ENCODE measurements at regions not wholly inside any gene's neighbourhood (a gene's known extent, or its start where the extent isn't known, plus 50 kb on each side); places are given as distances from the start of the nearest gene placed in this dataset.
A peak's percentile ranks its signal among the peaks of the same experiment; 100 is the strongest.
"Not testable (repeated sequence)": the region's sequence is repeated elsewhere in the genome, so short reads cannot be mapped to it uniquely, and the experiment has no call there.

GRCh38 chr13:104592545-104593250 lies 1526.5 kb upstream of the SLC10A2 start:
- no peak for DNase-seq

- no peak for DNase-seq
Measured at GRCh38 chr13:104592127-104592526, 1525.9 kb upstream of the SLC10A2 start.

- DNase-seq = no peak
Measured at GRCh38 chr13:104586051-104586746, 1520.0 kb upstream of the SLC10A2 start.

- DNase-seq = no peak
Measured at GRCh38 chr13:104584481-104584880, 1518.3 kb upstream of the SLC10A2 start.

GRCh38 chr13:104580931-104581330 lies 1514.7 kb upstream of the SLC10A2 start:
- DNase-seq = no peak

- DNase-seq = no peak
Measured at GRCh38 chr13:104577071-104577815, 1511.0 kb upstream of the SLC10A2 start.

GRCh38 chr13:104571893-104572229 lies 1505.6 kb upstream of the SLC10A2 start:
- DNase-seq = no peak

GRCh38 chr13:104571161-104571892 lies 1505.1 kb upstream of the SLC10A2 start:
- peak in 46 of 51 donors; percentile 2 to 88 (median 53) for DNase-seq

- no peak for DNase-seq
Measured at GRCh38 chr13:104567114-104567513, 1500.9 kb upstream of the SLC10A2 start.

GRCh38 chr13:104565888-104566287 lies 1499.7 kb upstream of the SLC10A2 start:
- no peak for DNase-seq

- no peak for DNase-seq
Measured at GRCh38 chr13:104553896-104554295, 1487.7 kb upstream of the SLC10A2 start.

- no peak for DNase-seq
Measured at GRCh38 chr13:104553186-104553585, 1487.0 kb upstream of the SLC10A2 start.

GRCh38 chr13:104534847-104535246 lies 1468.6 kb upstream of the SLC10A2 start:
- DNase-seq = no peak

GRCh38 chr13:104532132-104532531 lies 1465.9 kb upstream of the SLC10A2 start:
- DNase-seq = no peak

GRCh38 chr13:104530741-104531140 lies 1464.5 kb upstream of the SLC10A2 start:
- no peak for DNase-seq

- no peak for DNase-seq
Measured at GRCh38 chr13:104526561-104526960, 1460.3 kb upstream of the SLC10A2 start.

GRCh38 chr13:104525467-104525866 lies 1459.2 kb upstream of the SLC10A2 start:
- no peak for DNase-seq

GRCh38 chr13:104522235-104523072 lies 1456.2 kb upstream of the SLC10A2 start:
- peak in 1 of 51 donors; percentile 1 for DNase-seq

GRCh38 chr13:104510422-104510821 lies 1444.2 kb upstream of the SLC10A2 start:
- no peak for DNase-seq

- not testable (repeated sequence) for DNase-seq
Measured at GRCh38 chr13:104493502-104493901, 1427.3 kb upstream of the SLC10A2 start.

- DNase-seq = peak in 1 of 51 donors; percentile 2
Measured at GRCh38 chr13:104491916-104492315, 1425.7 kb upstream of the SLC10A2 start.

Measured in hypothalamus (tissue), 51 donors.